HL-60 (cell line): ENCODE measurements at regions not wholly inside any gene's neighbourhood (a gene's known extent, or its start where the extent isn't known, plus 50 kb on each side); places are given as distances from the start of the nearest gene placed in this dataset.

ENCODE experiments used
- CTCF ChIP-seq: IDR thresholded peaks from one replicate; pipeline ENCODE4 v1.5.1; 2011; ENCODE audit warnings: low read length, control low read depth, inconsistent platforms; ENCODE audit not compliant: insufficient read depth
- POLR2AphosphoS5 ChIP-seq: IDR thresholded peaks from 2 replicates; pipeline ENCODE4 v1.6.1; 2012; ENCODE audit warnings: low read depth

- no peak for TF ChIP-seq CTCF
- TF ChIP-seq POLR2AphosphoS5 = no peak
These were observed 77.1 kb downstream of the CBLN4 start for GRCh38 chr20:55928266-55928665.
